Endothelial cell of umbilical vein (primary cell): ENCODE measurements at regions not wholly inside any gene's neighbourhood (a gene's known extent, or its start where the extent isn't known, plus 50 kb on each side); places are given as distances from the start of the nearest gene placed in this dataset.

ENCODE experiments used
- BruUV-seq: library from RNA; stranded (reverse); fragments of 400-500 nt; replicated peaks from 2 replicates; lab custom pipeline; 2021; lab: Mats Ljungman, UMichigan
- CTCF ChIA-PET: fragments of 300-600, 350-600 bp; sonication (Branson Sonifier 250); formaldehyde crosslinking; loops from one replicate; lab custom pipeline; 2021; ENCODE audit warnings: antibody characterized with exemption, inconsistent platforms; lab: Charles Lee
- POLR2A ChIA-PET: fragments of 300-600, 350-600 bp; sonication (Branson Sonifier 250); formaldehyde crosslinking; loops from one replicate; lab custom pipeline; 2021; ENCODE audit warnings: antibody characterized with exemption, inconsistent platforms; lab: Charles Lee
- DNase-seq: peaks from one replicate; pipeline ENCODE4 v3.0.0-alpha.2; 2011; ENCODE audit warnings: low read depth, low spot score
- FAIRE-seq: peaks from 2 replicates; lab custom pipeline; 2011; peaks lifted over from hg19 to GRCh38; lab: Jason Lieb, UNC
- H2AFZ ChIP-seq: 2 replicates; pipeline ENCODE4 v1.6.0; 2012; ENCODE audit warnings: low read depth, low read length, control low read depth, inconsistent platforms
- H3K27ac ChIP-seq: 2 replicates; pipeline ENCODE4 v1.5.1; 2011; ENCODE audit warnings: low read depth, mild to moderate bottlenecking, control low read depth, low read length, moderate library complexity; ENCODE audit not compliant: insufficient read depth
- H3K27me3 ChIP-seq, 2 experiments: 2 replicates each; pipeline versions ENCODE4 v1.6.0 to v1.6.1; 2011; ENCODE audit warnings: low read length in 2 of 2, mixed read lengths in 1 of 2; ENCODE audit not compliant: control insufficient read depth in 2 of 2, insufficient read depth in 2 of 2
- H3K36me3 ChIP-seq, 2 experiments: 2 replicates in 1 of 2; 3 replicates in 1 of 2; pipeline ENCODE4 v1.5.1; 2011; ENCODE audit warnings: low read length in 2 of 2, mild to moderate bottlenecking in 1 of 2, moderate library complexity in 1 of 2; ENCODE audit not compliant: control insufficient read depth in 2 of 2, insufficient read depth in 2 of 2; ENCODE audit errors: extremely low read depth in 1 of 2
- H3K4me1 ChIP-seq: 3 replicates; pipeline ENCODE4 v1.5.1; 2011; ENCODE audit warnings: mild to moderate bottlenecking, low read length; ENCODE audit not compliant: control insufficient read depth, insufficient read depth; ENCODE audit errors: extremely low read depth
- H3K4me2 ChIP-seq: 2 replicates; pipeline ENCODE4 v1.6.1; 2011; ENCODE audit warnings: low read length, control low read depth, mixed read lengths; ENCODE audit not compliant: insufficient read depth
- H3K4me3 ChIP-seq, 3 experiments: fragments of 200-600 bp in 1 of 3; sonication (generic), shearing (Covaris generic) in 1 of 3; replicated peaks in 1 of 3; 2 replicates each; pipeline ENCODE4 v1.5.1; 2011 to 2016; ENCODE audit warnings: control low read depth in 3 of 3, low read length in 3 of 3, mild to moderate bottlenecking in 2 of 3, inconsistent platforms in 1 of 3, low read depth in 1 of 3, moderate library complexity in 1 of 3; ENCODE audit not compliant: insufficient read depth in 1 of 3
- H3K79me2 ChIP-seq: 2 replicates; pipeline ENCODE4 v1.6.0; 2012; ENCODE audit warnings: low read length, inconsistent platforms; ENCODE audit not compliant: control insufficient read depth, insufficient read depth
- H3K9ac ChIP-seq: replicated peaks from 2 replicates; pipeline ENCODE3; 2011; ENCODE audit warnings: low read length, control low read depth; ENCODE audit not compliant: insufficient read depth; ENCODE audit errors: extremely low read depth
- H3K9me1 ChIP-seq: replicated peaks from 3 replicates; pipeline ENCODE4 v1.6.0; 2011; ENCODE audit warnings: mild to moderate bottlenecking, low read length; ENCODE audit not compliant: control insufficient read depth, insufficient read depth; ENCODE audit errors: extremely low read depth
- H3K9me3 ChIP-seq: replicated peaks from 2 replicates; pipeline ENCODE4 v1.5.1; 2012; ENCODE audit warnings: low read length, inconsistent platforms; ENCODE audit not compliant: control insufficient read depth, insufficient read depth
- H4K20me1 ChIP-seq: replicated peaks from 2 replicates; pipeline ENCODE3; 2011; ENCODE audit warnings: mild to moderate bottlenecking, low read length; ENCODE audit not compliant: control insufficient read depth, insufficient read depth; ENCODE audit errors: extremely low read depth
- GATA2 ChIP-seq: IDR thresholded peaks from 2 replicates; pipeline ENCODE4 v1.7.0; 2011; ENCODE audit warnings: low read depth, mild to moderate bottlenecking, moderate library complexity, mixed read lengths, low read length; ENCODE audit not compliant: insufficient read length, insufficient read depth
- JUN ChIP-seq: IDR thresholded peaks from 2 replicates; pipeline ENCODE4 v1.6.1; 2011; ENCODE audit warnings: borderline replicate concordance, low read depth; ENCODE audit not compliant: insufficient read length, insufficient read depth
- MAX ChIP-seq: IDR thresholded peaks from 2 replicates; pipeline ENCODE4 v1.6.1; 2011; ENCODE audit not compliant: insufficient read depth, insufficient read length
- POLR2A ChIP-seq: IDR thresholded peaks from 2 replicates; pipeline ENCODE4 v1.6.1; 2012; ENCODE audit warnings: low read depth, mild to moderate bottlenecking, control low read depth, low read length
- POLR2AphosphoS5 ChIP-seq: IDR thresholded peaks from 2 replicates; pipeline ENCODE4 v1.6.1; 2012; ENCODE audit warnings: low read depth, mild to moderate bottlenecking, control low read depth, low read length, moderate library complexity; ENCODE audit not compliant: insufficient read depth
- dilution Hi-C: fragments of 300-500 bp; cut with MboI; formaldehyde crosslinking; loops from one replicate; pipeline ENCODE4 v1.15.0; 2019; ENCODE audit warnings: low sequenced_read_pairs; ENCODE audit not compliant: extremely low pct_ligation_motif_present
- intact Hi-C: fragments of 100-400 bp; cut with micrococcal nuclease; formaldehyde crosslinking; loops from one replicate; pipeline ENCODE4 v1.10.0; 2022

- Histone ChIP-seq H3K9ac (no peak overlapping the region), H3K4me2 (peak overlapping the region; percentile 46), H3K9me3 (no peaks in the 10 kb centered on the region), H3K27ac (no peak overlapping the region), H4K20me1 (no peaks in the 10 kb centered on the region), H3K9me1 (no peaks in the 10 kb centered on the region), H3K4me1 (peaks cover 10% of the 10 kb centered on the region), H3K79me2 (no peaks in the 10 kb centered on the region), H3K4me3 (no peak overlapping the region), H2AFZ (no peak overlapping the region), H3K27me3 (no peaks in the 10 kb centered on the region), H3K36me3 (no peaks in the 10 kb centered on the region)
- ChIA-PET CTCF (no interaction called here), POLR2A (no interaction called here)
- intact Hi-C loops (no loop called here), dilution Hi-C loops (no loop called here)
- no peak for TF ChIP-seq POLR2A
- TF ChIP-seq POLR2AphosphoS5 = no peak
- no peak for TF ChIP-seq JUN
- no TSS peak for BruUV-seq
- no peak for FAIRE-seq
- peak; percentile 3 for DNase-seq
Observed at GRCh38 chr12:47349137-47350061, 269.6 kb upstream of the AMIGO2 start.

GRCh38 chr12:47348206-47348605, 268.4 kb upstream of the AMIGO2 start:
- Histone ChIP-seq H3K4me1 (peaks cover 10% of the 10 kb centered on the region), H3K9me1 (no peaks in the 10 kb centered on the region), H4K20me1 (no peaks in the 10 kb centered on the region), H3K27ac (no peak overlapping the region), H3K9ac (no peak overlapping the region), H3K79me2 (no peaks in the 10 kb centered on the region), H3K4me2 (no peak overlapping the region), H3K4me3 (no peak overlapping the region), H2AFZ (no peak overlapping the region), H3K9me3 (no peaks in the 10 kb centered on the region), H3K36me3 (no peaks in the 10 kb centered on the region), H3K27me3 (no peaks in the 10 kb centered on the region)
- CTCF ChIA-PET = interaction anchor here (1.0 kb wide), 1 partner anchor 82 kb away, joined by 3 read pairs; no protein-coding TSS in a partner anchor
- POLR2A ChIA-PET = no interaction called here
- dilution Hi-C loops (no loop called here), intact Hi-C loops (no loop called here)
- DNase-seq (no peak), FAIRE-seq (no peak)
- TF ChIP-seq GATA2 (no peak), MAX (no peak), JUN (no peak), POLR2AphosphoS5 (no peak), POLR2A (no peak)
- no TSS peak for BruUV-seq
